Heart right ventricle (tissue), 16 donors: ENCODE measurements at regions not wholly inside any gene's neighbourhood (a gene's known extent, or its start where the extent isn't known, plus 50 kb on each side); places are given as distances from the start of the nearest gene placed in this dataset.

Experiments used
- ATAC-seq, 8 donors: fragments of 200-7000 bp; cut with Tn5 transposase; one replicate each; pipeline ENCODE4 v1.9.1; 2020; ENCODE audit warnings: mild to moderate bottlenecking in 8 of 8, moderate library complexity in 8 of 8, moderate number of reproducible peaks in 1 of 8
- DNase-seq, 2 donors: peaks; one replicate each; pipeline ENCODE4 v3.0.0-alpha.2; 2020
- H3K27ac ChIP-seq, 10 donors: fragments of 200-600 bp; sonication (generic) in 2 of 10; one replicate each; pipeline versions ENCODE4 v1.5.0 to v1.8.0; 2020 to 2022; ENCODE audit warnings: mild to moderate bottlenecking in 3 of 10
- H3K27me3 ChIP-seq, 7 donors: fragments of 200-600 bp; one replicate each; pipeline ENCODE4 v1.8.0; 2021 to 2022; ENCODE audit warnings: mild to moderate bottlenecking in 2 of 7
- H3K36me3 ChIP-seq, 9 donors: fragments of 200-600 bp; sonication (generic) in 1 of 9; one replicate each; pipeline versions ENCODE4 v1.5.0 to v1.8.0; 2020 to 2022; ENCODE audit warnings: mild to moderate bottlenecking in 2 of 9
- H3K4me1 ChIP-seq, 9 donors: fragments of 200-600 bp; sonication (generic) in 1 of 9; one replicate each; pipeline versions ENCODE4 v1.5.0 to v1.8.0; 2020 to 2022; ENCODE audit warnings: mild to moderate bottlenecking in 4 of 9
- H3K4me3 ChIP-seq, 10 donors: fragments of 200-600 bp; sonication (generic) in 2 of 10; one replicate each; pipeline versions ENCODE4 v1.5.0 to v1.8.0; 2020 to 2022; ENCODE audit warnings: mild to moderate bottlenecking in 7 of 10, moderate library complexity in 2 of 10
- H3K9me3 ChIP-seq, 11 donors: fragments of 200-600 bp in 10 of 11; sonication (generic) in 2 of 11; one replicate each; pipeline versions ENCODE4 v1.5.0 to v1.8.0; 2013 to 2022; ENCODE audit warnings: mild to moderate bottlenecking in 2 of 11, control low read depth in 1 of 11, moderate library complexity in 1 of 11
- CTCF ChIP-seq, 9 donors: fragments of 200-600 bp; sonication (generic) in 2 of 9; IDR thresholded peaks; one replicate each; pipeline versions ENCODE4 v1.5.0 to v1.8.0; 2021 to 2022; ENCODE audit warnings: antibody characterized with exemption in 9 of 9, mild to moderate bottlenecking in 5 of 9, moderate library complexity in 1 of 9
- WGBS, 2 donors: extraction: QIAGEN DNeasy Blood & Tissue Kit; methylation state at CpG; one replicate each; pipeline ENCODE4 v1.1.7; 2013; ENCODE audit warnings: inconsistent platforms in 1 of 2; 5-methylcytosine and 5-hydroxymethylcytosine counted together
- intact Hi-C, 10 donors: fragments of 100-400 bp; cut with DNase I; formaldehyde crosslinking; loops; one replicate each; pipeline versions ENCODE4 v1.11.1 to v1.14.2; 2022
- donor health status: Arrhythmogenic right ventricular cardiomyopathy.
- donor health status: ischemic (EF 13 %, LVEDD 7.1; RV severe dilation, severe dysfunction).
- donor health status: healthy with polysubstance abuse.
- donor health status: DM: no; HTN: yes; CAD: no.
- donor health status: DM: no; HTN: no; CAD: no.
- donor health status: ischemic (EF 25% LVEDD 6.9; RV normal size, moderate dysfunction).
- donor health status: ischemic (EF 25% LVEDD 5.7; RV mildly dilated, moderate dysfunction).
- donor health status: healthy.
- donor health status: DM: yes; HTN: yes; CAD: no.
- donor health status: Ischemic cardiomyopathy.
- donor health status: ischemic (EF 35%, LVEDD 5.7; RV mildly dilated, moderate dysfunction).
- donor health status: nonischemic (EF 11% LVEDD 7.7; RV severe dilation, severe dysfunction).
- donor health status: DM: yes; HTN: yes; CAD: no.
- donor health status: PGD.
- donor health status: ischemic (EF 29% LVEDD 5.4; RV normal size, mild dysfunction).
- donor health status: nonischemic (EF 23%, LVEDD 6.1; RV moderate dilation, normal function).

- no peak overlapping the region for H3K4me3 ChIP-seq
- H3K4me1 ChIP-seq, result no peaks in the 10 kb centered on the region
- intact Hi-C loops, result no loop called here
- ATAC-seq (no peak), DNase-seq (no peak)
- H3K9me3 ChIP-seq, result peaks cover 0 to 23% (median 6%) of the 10 kb centered on the region in 11 donors
- no peak for TF ChIP-seq CTCF (IDR thresholded peaks at IDR 0.05)
- H3K27ac ChIP-seq, result no peak overlapping the region
- H3K36me3 ChIP-seq, result no peaks in the 10 kb centered on the region
- 57 to 63% methylated on average over 2 of the region's 2 CpGs for WGBS, 2 donors
- H3K27me3 ChIP-seq, result no peaks in the 10 kb centered on the region
Measured at GRCh38 chr12:82537436-82537835, 149.3 kb upstream of the TMTC2 start.

- no peaks in the 10 kb centered on the region for H3K27me3 ChIP-seq
- TF ChIP-seq CTCF (IDR thresholded peaks at IDR 0.05), result no peak
- H3K27ac ChIP-seq, result no peak overlapping the region
- no peaks in the 10 kb centered on the region for H3K4me1 ChIP-seq
- H3K4me3 ChIP-seq, result no peak overlapping the region
- DNase-seq (no peak), ATAC-seq (no peak)
- intact Hi-C loops, result no loop called here
- peaks cover 0 to 36% (median 3%) of the 10 kb centered on the region in 11 donors for H3K9me3 ChIP-seq
- no peaks in the 10 kb centered on the region for H3K36me3 ChIP-seq
- WGBS, 2 donors, result 47 to 61% methylated on average over 2 of the region's 2 CpGs
Measured at GRCh38 chr12:82554529-82554928, 132.2 kb upstream of the TMTC2 start.

- H3K27me3 ChIP-seq, result no peaks in the 10 kb centered on the region
- DNase-seq (no peak), ATAC-seq (no peak)
- intact Hi-C loops, result no loop called here
- H3K27ac ChIP-seq, result no peak overlapping the region
- no peaks in the 10 kb centered on the region for H3K36me3 ChIP-seq
- H3K9me3 ChIP-seq, result peaks cover 0 to 24% (median 3%) of the 10 kb centered on the region in 11 donors
- H3K4me1 ChIP-seq, result no peaks in the 10 kb centered on the region
- H3K4me3 ChIP-seq, result no peak overlapping the region
- TF ChIP-seq CTCF (IDR thresholded peaks at IDR 0.05), result no peak
- WGBS, 2 donors, result 2 to 9% methylated on average over 1 of the region's 1 CpG
Measured at GRCh38 chr12:82555699-82556098, 131.0 kb upstream of the TMTC2 start.

- ATAC-seq (no peak), DNase-seq (no peak)
- WGBS, 2 donors, result 32 to 85% methylated on average over 1 of the region's 1 CpG
- Histone ChIP-seq H3K4me3 (no peak overlapping the region), H3K4me1 (no peaks in the 10 kb centered on the region), H3K36me3 (no peaks in the 10 kb centered on the region), H3K27ac (no peak overlapping the region), H3K27me3 (no peaks in the 10 kb centered on the region), H3K9me3 (no peaks in the 10 kb centered on the region)
- TF ChIP-seq CTCF (IDR thresholded peaks at IDR 0.05), result no peak
- intact Hi-C loops, result no loop called here
Measured at GRCh38 chr12:82565966-82566365, 120.7 kb upstream of the TMTC2 start.

- Histone ChIP-seq H3K27ac (no peak overlapping the region), H3K4me1 (no peaks in the 10 kb centered on the region), H3K27me3 (no peaks in the 10 kb centered on the region), H3K36me3 (no peaks in the 10 kb centered on the region), H3K4me3 (no peak overlapping the region), H3K9me3 (no peaks in the 10 kb centered on the region)
- intact Hi-C loops, result no loop called here
- TF ChIP-seq CTCF (IDR thresholded peaks at IDR 0.05), result no peak
- DNase-seq (no peak), ATAC-seq (no peak)
Measured at GRCh38 chr12:82567688-82568087, 119.0 kb upstream of the TMTC2 start.
